ENCODE measurements at regions not wholly inside any gene's neighbourhood (a gene's known extent, or its start where the extent isn't known, plus 50 kb on each side); places are given as distances from the start of the nearest gene placed in this dataset.
"Not testable (repeated sequence)": the region's sequence is repeated elsewhere in the genome, so short reads cannot be mapped to it uniquely, and the experiment has no call there.

DNA sequence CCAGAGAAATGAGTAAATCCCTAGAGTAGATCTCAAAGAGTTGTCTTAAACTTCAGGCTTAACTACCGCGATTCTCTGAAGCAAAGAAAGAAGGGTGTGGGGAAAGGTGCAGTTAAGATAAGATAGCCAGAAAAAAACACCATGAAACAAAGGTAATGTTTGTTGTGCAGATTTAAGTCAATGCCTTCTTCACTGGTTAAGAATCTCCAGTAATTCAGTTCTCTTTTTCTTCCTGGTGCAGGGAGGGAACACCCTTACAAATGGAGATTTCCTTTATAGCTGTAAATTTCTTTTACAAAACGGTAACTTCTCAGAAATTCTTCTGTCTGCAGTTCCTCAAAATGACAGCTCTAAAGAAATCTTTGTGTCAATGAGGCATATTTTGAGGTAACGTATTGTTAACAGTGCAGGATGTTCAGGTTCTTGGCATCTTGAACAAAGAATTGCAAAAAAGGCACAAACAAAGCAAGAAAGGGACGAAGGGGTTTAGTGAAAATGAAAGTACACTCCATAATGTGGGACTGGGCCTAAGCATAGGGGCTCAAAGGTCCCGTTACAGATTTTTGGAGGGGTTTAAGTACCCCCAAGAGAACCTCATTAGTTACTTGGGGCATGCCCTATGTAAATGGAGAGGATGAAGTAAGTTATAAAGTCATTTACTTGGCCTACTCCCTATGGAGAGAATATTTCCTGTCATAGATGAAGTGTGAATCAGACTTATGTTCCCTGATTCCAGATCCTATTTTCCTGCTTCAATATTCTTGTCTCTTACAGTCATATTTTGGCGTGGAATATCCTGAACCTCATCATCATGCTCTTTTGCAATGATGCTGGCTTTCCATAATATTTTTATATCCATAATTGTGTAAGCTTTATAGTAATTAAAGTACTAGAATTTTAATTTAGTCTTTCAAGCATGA is 492.0 kb downstream of the PCDH11X start:
- intact Hi-C loops (cut with micrococcal nuclease): no loop called here
- no peak for ATAC-seq (ENCODE audit: low read depth)
- Histone ChIP-seq H3K9me3 (ENCODE audit: control extremely low read depth in 1 of 3, control insufficient read depth in 2 of 3, insufficient read depth in 1 of 3, low read length in 2 of 3) (no peaks in the 10 kb centered on the region), H3K36me3 (replicated peaks in 1 of 2; ENCODE audit: control extremely low read depth in 1 of 2, control insufficient read depth in 1 of 2, extremely low read depth in 1 of 2, insufficient read depth in 2 of 2, low read length in 1 of 2) (no peaks in the 10 kb centered on the region), H3K4me3 (ENCODE audit: control extremely low read depth in 1 of 5, extremely low read depth in 1 of 5, insufficient read depth in 1 of 5, low read depth in 2 of 5, low read length in 4 of 5) (no peak overlapping the region), H3K4me1 (ENCODE audit: control insufficient read depth in 2 of 2, insufficient read depth in 2 of 2, low read length in 2 of 2) (no peaks in the 10 kb centered on the region), H3K27ac (ENCODE audit: low read length in 2 of 2) (no peak overlapping the region), H3K27me3 (replicated peaks in 1 of 4; ENCODE audit: control extremely low read depth in 1 of 4, control insufficient read depth in 3 of 4, insufficient read depth in 4 of 4, low read length in 3 of 4) (no peaks in the 10 kb centered on the region), H2AFZ (ENCODE audit: insufficient read depth, low read depth, low read length, poor library complexity, severe bottlenecking) (no peak overlapping the region), H3K4me2 (replicated peaks; ENCODE audit: low read depth, low read length, poor library complexity, severe bottlenecking) (no peak overlapping the region), H3K79me2 (ENCODE audit: control insufficient read depth, insufficient read depth, low read length) (no peaks in the 10 kb centered on the region), H3K9ac (ENCODE audit: low read length) (no peak overlapping the region), H4K20me1 (ENCODE audit: control insufficient read depth, insufficient read depth, low read length, poor library complexity, severe bottlenecking) (no peaks in the 10 kb centered on the region)
- no peaks in the 10 kb centered on the region for H3K9me3 Mint-ChIP-seq (ENCODE audit: insufficient read depth)
- ChIA-PET CTCF (no interaction called here), POLR2A (no interaction called here)
- H3K4me1 Mint-ChIP-seq: no peaks in the 10 kb centered on the region
- DNase-seq: no peak
- no peak overlapping the region for H3K4me3 Mint-ChIP-seq
- WGBS (ENCODE audit: insufficient coverage): 0% methylated on average over 1 of the region's 7 CpGs
- no peak overlapping the region for H3K27ac Mint-ChIP-seq
- no peak for TF ChIP-seq CTCF (IDR thresholded peaks at IDR 0.05)
- no peak for TF ChIP-seq EZH2 (IDR thresholded peaks at IDR 0.05; ENCODE audit: borderline replicate concordance, insufficient read depth, low read depth, low read length, poor library complexity, severe bottlenecking)
- no peaks in the 10 kb centered on the region for H3K27me3 Mint-ChIP-seq

DNA sequence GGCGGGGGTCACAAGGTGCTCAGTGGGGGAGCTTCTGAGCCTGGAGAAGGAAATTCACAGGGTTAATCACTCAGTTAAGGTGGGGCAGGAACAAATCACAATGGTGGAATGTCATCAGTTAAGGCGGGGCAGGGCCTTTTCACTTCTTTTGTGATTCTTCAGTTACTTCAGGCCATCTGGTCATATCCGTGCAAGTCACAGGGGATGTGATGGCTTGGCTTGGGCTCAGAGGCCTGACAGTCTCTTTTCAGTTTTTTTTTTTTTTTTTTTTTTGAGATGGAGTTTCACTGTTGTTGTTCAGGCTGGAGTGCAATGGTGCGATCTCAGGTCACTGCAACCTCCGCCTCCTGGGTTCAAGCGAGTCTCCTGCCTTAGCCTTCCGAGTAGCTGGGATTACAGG is 499.4 kb downstream of the PCDH11X start:
- H2AFZ ChIP-seq (ENCODE audit: insufficient read depth, low read depth, low read length, poor library complexity, severe bottlenecking); H4K20me1 ChIP-seq (ENCODE audit: control insufficient read depth, insufficient read depth, low read length, poor library complexity, severe bottlenecking); H3K9ac ChIP-seq (ENCODE audit: low read length); H3K4me1 ChIP-seq (ENCODE audit: control insufficient read depth in 2 of 2, insufficient read depth in 2 of 2, low read length in 2 of 2); H3K4me3 Mint-ChIP-seq; H3K27ac ChIP-seq (ENCODE audit: low read length in 2 of 2); H3K9me3 Mint-ChIP-seq (ENCODE audit: insufficient read depth); intact Hi-C loops (cut with micrococcal nuclease); ATAC-seq (ENCODE audit: low read depth); H3K4me2 ChIP-seq (replicated peaks; ENCODE audit: low read depth, low read length, poor library complexity, severe bottlenecking); CTCF ChIA-PET; H3K79me2 ChIP-seq (ENCODE audit: control insufficient read depth, insufficient read depth, low read length); H3K9me3 ChIP-seq (ENCODE audit: control extremely low read depth in 1 of 3, control insufficient read depth in 2 of 3, insufficient read depth in 1 of 3, low read length in 2 of 3); H3K27me3 ChIP-seq (replicated peaks in 1 of 4; ENCODE audit: control extremely low read depth in 1 of 4, control insufficient read depth in 3 of 4, insufficient read depth in 4 of 4, low read length in 3 of 4); H3K4me1 Mint-ChIP-seq; H3K27me3 Mint-ChIP-seq; DNase-seq; H3K27ac Mint-ChIP-seq; H3K4me3 ChIP-seq (ENCODE audit: control extremely low read depth in 1 of 5, extremely low read depth in 1 of 5, insufficient read depth in 1 of 5, low read depth in 2 of 5, low read length in 4 of 5); POLR2A ChIA-PET; H3K36me3 ChIP-seq (replicated peaks in 1 of 2; ENCODE audit: control extremely low read depth in 1 of 2, control insufficient read depth in 1 of 2, extremely low read depth in 1 of 2, insufficient read depth in 2 of 2, low read length in 1 of 2): not testable (repeated sequence)
- no CpG with 5 or more reads among the region's 7 CpGs for WGBS (ENCODE audit: insufficient coverage)

DNA sequence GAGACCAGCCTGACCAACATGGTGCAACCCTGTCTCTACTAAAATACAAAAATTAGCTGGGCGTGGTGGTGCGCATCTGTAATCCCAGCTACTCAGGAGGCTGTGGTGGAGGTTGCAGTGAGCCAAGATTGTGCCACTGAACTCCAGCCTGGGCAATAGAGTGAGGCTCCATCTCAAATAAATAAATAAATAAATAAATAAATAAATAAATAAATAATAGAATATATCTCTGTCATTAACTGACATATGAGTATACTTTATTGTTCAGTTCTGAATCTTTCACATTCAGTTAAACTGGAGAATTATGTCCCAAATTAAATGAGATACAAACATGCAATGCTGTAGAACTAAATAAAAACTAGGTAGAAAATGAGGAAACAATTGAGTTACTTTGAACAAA is 501.2 kb downstream of the PCDH11X start:
- H3K79me2 ChIP-seq (ENCODE audit: control insufficient read depth, insufficient read depth, low read length); H3K9ac ChIP-seq (ENCODE audit: low read length); H3K36me3 ChIP-seq (replicated peaks in 1 of 2; ENCODE audit: control extremely low read depth in 1 of 2, control insufficient read depth in 1 of 2, extremely low read depth in 1 of 2, insufficient read depth in 2 of 2, low read length in 1 of 2); ATAC-seq (ENCODE audit: low read depth); H3K4me3 Mint-ChIP-seq; H3K27me3 Mint-ChIP-seq; H3K4me1 Mint-ChIP-seq; H3K4me2 ChIP-seq (replicated peaks; ENCODE audit: low read depth, low read length, poor library complexity, severe bottlenecking); H3K27ac ChIP-seq (ENCODE audit: low read length in 2 of 2); H3K27ac Mint-ChIP-seq; H3K9me3 Mint-ChIP-seq (ENCODE audit: insufficient read depth); POLR2A ChIA-PET; H3K9me3 ChIP-seq (ENCODE audit: control extremely low read depth in 1 of 3, control insufficient read depth in 2 of 3, insufficient read depth in 1 of 3, low read length in 2 of 3); H4K20me1 ChIP-seq (ENCODE audit: control insufficient read depth, insufficient read depth, low read length, poor library complexity, severe bottlenecking); H3K27me3 ChIP-seq (replicated peaks in 1 of 4; ENCODE audit: control extremely low read depth in 1 of 4, control insufficient read depth in 3 of 4, insufficient read depth in 4 of 4, low read length in 3 of 4); H3K4me1 ChIP-seq (ENCODE audit: control insufficient read depth in 2 of 2, insufficient read depth in 2 of 2, low read length in 2 of 2); H3K4me3 ChIP-seq (ENCODE audit: control extremely low read depth in 1 of 5, extremely low read depth in 1 of 5, insufficient read depth in 1 of 5, low read depth in 2 of 5, low read length in 4 of 5); H2AFZ ChIP-seq (ENCODE audit: insufficient read depth, low read depth, low read length, poor library complexity, severe bottlenecking); intact Hi-C loops (cut with micrococcal nuclease); CTCF ChIA-PET; DNase-seq: not testable (repeated sequence)
- no CpG with 5 or more reads among the region's 2 CpGs for whole genome bisulfite sequencing (ENCODE audit: insufficient coverage)
